ENCODE measurements at regions not wholly inside any gene's neighbourhood (a gene's known extent, or its start where the extent isn't known, plus 50 kb on each side); places are given as distances from the start of the nearest gene placed in this dataset.

DNA sequence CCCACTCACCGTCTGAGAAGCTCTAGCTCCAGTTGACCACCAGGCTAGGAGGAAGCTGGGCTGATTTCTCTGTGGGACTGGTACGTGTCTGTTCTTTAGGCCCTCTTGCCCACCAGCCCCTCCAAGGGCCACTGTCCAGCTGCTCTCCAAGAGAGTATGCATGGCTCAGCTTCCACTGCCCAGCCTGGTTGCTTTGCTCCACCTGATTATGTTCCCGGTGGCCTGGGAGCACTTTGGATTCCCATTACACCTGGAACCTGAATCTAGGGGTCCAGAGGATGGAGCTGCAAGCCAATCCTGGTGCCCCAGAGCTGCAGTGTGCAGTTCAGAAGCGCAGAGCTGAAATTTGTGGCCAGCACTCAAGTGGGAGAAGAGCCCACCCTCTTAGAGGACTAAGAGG, 402.1 kb upstream of the CNTN6 start (continued):
- TF ChIP-seq, protein P1, sequence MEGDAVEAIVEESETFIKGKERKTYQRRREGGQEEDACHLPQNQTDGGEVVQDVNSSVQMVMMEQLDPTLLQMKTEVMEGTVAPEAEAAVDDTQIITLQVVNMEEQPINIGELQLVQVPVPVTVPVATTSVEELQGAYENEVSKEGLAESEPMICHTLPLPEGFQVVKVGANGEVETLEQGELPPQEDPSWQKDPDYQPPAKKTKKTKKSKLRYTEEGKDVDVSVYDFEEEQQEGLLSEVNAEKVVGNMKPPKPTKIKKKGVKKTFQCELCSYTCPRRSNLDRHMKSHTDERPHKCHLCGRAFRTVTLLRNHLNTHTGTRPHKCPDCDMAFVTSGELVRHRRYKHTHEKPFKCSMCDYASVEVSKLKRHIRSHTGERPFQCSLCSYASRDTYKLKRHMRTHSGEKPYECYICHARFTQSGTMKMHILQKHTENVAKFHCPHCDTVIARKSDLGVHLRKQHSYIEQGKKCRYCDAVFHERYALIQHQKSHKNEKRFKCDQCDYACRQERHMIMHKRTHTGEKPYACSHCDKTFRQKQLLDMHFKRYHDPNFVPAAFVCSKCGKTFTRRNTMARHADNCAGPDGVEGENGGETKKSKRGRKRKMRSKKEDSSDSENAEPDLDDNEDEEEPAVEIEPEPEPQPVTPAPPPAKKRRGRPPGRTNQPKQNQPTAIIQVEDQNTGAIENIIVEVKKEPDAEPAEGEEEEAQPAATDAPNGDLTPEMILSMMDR (IDR thresholded peaks at IDR 0.05; ENCODE audit: control extremely low read depth in 1 of 3, insufficient read depth in 1 of 3, low read depth in 1 of 3, low read length in 3 of 3), result no peak

Data from H1 (cell line).